ENCODE measurements at regions not wholly inside any gene's neighbourhood (a gene's known extent, or its start where the extent isn't known, plus 50 kb on each side); places are given as distances from the start of the nearest gene placed in this dataset.

- H3K4me3 ChIP-seq (ENCODE audit: low read depth, low read length): no peak overlapping the region
- H3K9me3 ChIP-seq (ENCODE audit: control insufficient read depth in 2 of 2, low read length in 2 of 2): no peaks in the 10 kb centered on the region
- H3K27me3 Mint-ChIP-seq: no peaks in the 10 kb centered on the region
- H3K4me1 ChIP-seq (ENCODE audit: control insufficient read depth, insufficient read depth, low read length, poor library complexity, severe bottlenecking): no peaks in the 10 kb centered on the region
- H3K36me3 ChIP-seq (ENCODE audit: control insufficient read depth, insufficient read depth, low read length): no peaks in the 10 kb centered on the region
- H3K27me3 ChIP-seq (ENCODE audit: control insufficient read depth, insufficient read depth, low read length): no peaks in the 10 kb centered on the region
- H3K27ac ChIP-seq (ENCODE audit: insufficient read depth, low read length, poor library complexity, severe bottlenecking): no peak overlapping the region
- no peak for ATAC-seq (ENCODE audit: low read depth in 2 of 2)
- peaks cover 0 to 7% (median 0%) of the 10 kb centered on the region in 7 donors for H3K9me3 Mint-ChIP-seq
- H3K36me3 Mint-ChIP-seq: no peaks in the 10 kb centered on the region
- no peak for DNase-seq
- no peak overlapping the region for H3K27ac Mint-ChIP-seq
- no peak overlapping the region for H3K4me3 Mint-ChIP-seq
- H3K4me1 Mint-ChIP-seq: no peaks in the 10 kb centered on the region
Observed at GRCh38 chr4:137393044-137393443, 139.2 kb downstream of the PCDH18 start.

DNA sequence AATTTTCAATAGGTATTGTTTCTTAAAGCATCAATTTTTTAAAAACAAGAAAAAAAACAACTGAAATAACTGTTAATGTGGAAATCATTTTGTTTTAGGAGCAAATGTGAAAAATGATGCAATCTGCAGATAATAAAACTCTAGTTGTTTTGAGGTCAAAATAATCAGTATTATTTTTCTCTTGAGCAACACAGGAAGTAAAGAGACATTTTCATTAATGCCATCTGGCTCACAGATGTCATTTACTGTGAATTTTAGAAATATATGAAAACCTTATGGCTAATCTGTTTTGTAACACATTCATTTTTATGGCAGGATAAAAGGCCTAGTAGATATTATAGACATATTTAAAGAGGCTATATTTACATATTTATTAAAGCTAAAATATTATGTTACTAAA, 141.6 kb downstream of the PCDH18 start:
- Mint-ChIP-seq H3K9me3 (peaks cover 0 to 4% (median 0%) of the 10 kb centered on the region in 7 donors), H3K4me3 (no peak overlapping the region), H3K27ac (no peak overlapping the region), H3K27me3 (no peaks in the 10 kb centered on the region), H3K4me1 (no peaks in the 10 kb centered on the region), H3K36me3 (no peaks in the 10 kb centered on the region)
- DNase-seq (no peak), ATAC-seq (ENCODE audit: low read depth in 2 of 2) (no peak)
- no peaks in the 10 kb centered on the region for H3K9me3 ChIP-seq (ENCODE audit: control insufficient read depth in 2 of 2, low read length in 2 of 2)
- no peaks in the 10 kb centered on the region for H3K4me1 ChIP-seq (ENCODE audit: control insufficient read depth, insufficient read depth, low read length, poor library complexity, severe bottlenecking)
- H3K27me3 ChIP-seq (ENCODE audit: control insufficient read depth, insufficient read depth, low read length): no peaks in the 10 kb centered on the region
- H3K4me3 ChIP-seq (ENCODE audit: low read depth, low read length): no peak overlapping the region
- no peak overlapping the region for H3K27ac ChIP-seq (ENCODE audit: insufficient read depth, low read length, poor library complexity, severe bottlenecking)
- H3K36me3 ChIP-seq (ENCODE audit: control insufficient read depth, insufficient read depth, low read length): no peaks in the 10 kb centered on the region

DNA sequence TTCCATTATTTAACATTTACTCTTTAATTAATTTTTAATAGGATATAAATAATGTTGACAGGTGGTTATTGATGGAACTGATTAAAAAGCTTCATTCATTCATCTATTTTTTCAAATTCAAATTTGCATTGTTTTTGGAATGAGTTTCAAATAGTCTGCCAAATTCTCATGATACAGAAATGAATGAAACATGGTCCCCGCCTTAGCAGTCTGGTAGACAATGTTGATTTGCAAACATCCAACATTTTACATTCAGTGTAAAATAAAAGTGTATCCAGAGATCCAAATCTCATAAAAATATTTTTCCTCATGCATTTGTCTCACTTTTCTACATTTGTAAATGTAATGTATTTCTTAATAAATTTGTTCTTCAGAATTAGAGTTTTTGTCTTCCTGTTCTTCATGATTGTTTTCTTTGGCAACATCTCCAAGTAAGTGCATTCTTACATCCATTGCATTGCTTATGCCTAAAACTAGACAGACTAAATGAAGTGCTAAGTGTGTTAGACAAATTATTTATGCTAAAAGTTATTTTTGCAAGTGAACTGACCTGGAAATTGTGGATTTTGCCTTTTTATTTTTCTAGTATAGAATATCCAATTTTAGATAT, 142.3 kb downstream of the PCDH18 start:
- H3K27ac ChIP-seq (ENCODE audit: insufficient read depth, low read length, poor library complexity, severe bottlenecking): no peak overlapping the region
- no peak for DNase-seq
- Mint-ChIP-seq H3K36me3 (no peaks in the 10 kb centered on the region), H3K27ac (no peak overlapping the region), H3K4me1 (no peaks in the 10 kb centered on the region), H3K4me3 (no peak overlapping the region), H3K9me3 (peaks cover 0 to 4% (median 0%) of the 10 kb centered on the region in 7 donors), H3K27me3 (no peaks in the 10 kb centered on the region)
- H3K4me1 ChIP-seq (ENCODE audit: control insufficient read depth, insufficient read depth, low read length, poor library complexity, severe bottlenecking): no peaks in the 10 kb centered on the region
- ATAC-seq (ENCODE audit: low read depth in 2 of 2): no peak
- no peaks in the 10 kb centered on the region for H3K9me3 ChIP-seq (ENCODE audit: control insufficient read depth in 2 of 2, low read length in 2 of 2)
- H3K4me3 ChIP-seq (ENCODE audit: low read depth, low read length): no peak overlapping the region
- no peaks in the 10 kb centered on the region for H3K36me3 ChIP-seq (ENCODE audit: control insufficient read depth, insufficient read depth, low read length)
- H3K27me3 ChIP-seq (ENCODE audit: control insufficient read depth, insufficient read depth, low read length): no peaks in the 10 kb centered on the region

GRCh38 chr4:137387924-137388323, 144.4 kb downstream of the PCDH18 start:
- H3K27me3 Mint-ChIP-seq: no peaks in the 10 kb centered on the region
- no peak overlapping the region for H3K27ac Mint-ChIP-seq
- Histone ChIP-seq H3K27me3 (ENCODE audit: control insufficient read depth, insufficient read depth, low read length) (no peaks in the 10 kb centered on the region), H3K27ac (ENCODE audit: insufficient read depth, low read length, poor library complexity, severe bottlenecking) (no peak overlapping the region), H3K4me3 (ENCODE audit: low read depth, low read length) (no peak overlapping the region), H3K4me1 (ENCODE audit: control insufficient read depth, insufficient read depth, low read length, poor library complexity, severe bottlenecking) (no peaks in the 10 kb centered on the region), H3K9me3 (ENCODE audit: control insufficient read depth in 2 of 2, low read length in 2 of 2) (no peaks in the 10 kb centered on the region), H3K36me3 (ENCODE audit: control insufficient read depth, insufficient read depth, low read length) (no peaks in the 10 kb centered on the region)
- DNase-seq (no peak), ATAC-seq (ENCODE audit: low read depth in 2 of 2) (no peak)
- H3K36me3 Mint-ChIP-seq: no peaks in the 10 kb centered on the region
- no peaks in the 10 kb centered on the region for H3K4me1 Mint-ChIP-seq
- no peak overlapping the region for H3K4me3 Mint-ChIP-seq
- H3K9me3 Mint-ChIP-seq: peaks cover 0 to 14% (median 3%) of the 10 kb centered on the region in 7 donors

GRCh38 chr4:137384476-137384875, 147.8 kb downstream of the PCDH18 start:
- Mint-ChIP-seq H3K4me1 (no peaks in the 10 kb centered on the region), H3K36me3 (no peaks in the 10 kb centered on the region), H3K27me3 (no peaks in the 10 kb centered on the region), H3K9me3 (peaks cover 0 to 14% (median 6%) of the 10 kb centered on the region in 7 donors), H3K4me3 (no peak overlapping the region), H3K27ac (no peak overlapping the region)
- no peaks in the 10 kb centered on the region for H3K4me1 ChIP-seq (ENCODE audit: control insufficient read depth, insufficient read depth, low read length, poor library complexity, severe bottlenecking)
- H3K27ac ChIP-seq (ENCODE audit: insufficient read depth, low read length, poor library complexity, severe bottlenecking): no peak overlapping the region
- ATAC-seq (ENCODE audit: low read depth in 2 of 2) (no peak), DNase-seq (no peak)
- H3K9me3 ChIP-seq (ENCODE audit: control insufficient read depth in 2 of 2, low read length in 2 of 2): no peaks in the 10 kb centered on the region
- no peaks in the 10 kb centered on the region for H3K27me3 ChIP-seq (ENCODE audit: control insufficient read depth, insufficient read depth, low read length)
- H3K36me3 ChIP-seq (ENCODE audit: control insufficient read depth, insufficient read depth, low read length): no peaks in the 10 kb centered on the region
- H3K4me3 ChIP-seq (ENCODE audit: low read depth, low read length): no peak overlapping the region

DNA sequence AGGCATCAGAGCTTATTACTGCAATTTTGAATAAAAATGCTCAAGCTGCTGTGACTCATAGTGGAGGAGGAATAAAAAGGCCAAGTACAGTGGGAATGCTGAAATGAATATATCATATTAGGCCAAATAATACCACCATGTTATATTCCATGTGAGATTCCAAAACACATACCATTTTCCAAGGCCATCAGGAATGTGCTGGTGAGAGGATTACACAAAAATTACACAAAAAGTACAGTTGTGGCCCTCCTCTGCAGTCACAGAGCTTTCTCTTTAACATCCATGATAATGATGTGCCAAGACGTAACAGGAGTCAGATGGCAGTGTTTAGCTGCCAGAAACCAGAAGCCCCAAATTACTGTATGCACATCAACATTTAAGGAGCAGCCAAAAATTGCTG, 153.5 kb downstream of the PCDH18 start:
- Histone ChIP-seq H3K9me3 (ENCODE audit: control insufficient read depth in 2 of 2, low read length in 2 of 2) (no peaks in the 10 kb centered on the region), H3K36me3 (ENCODE audit: control insufficient read depth, insufficient read depth, low read length) (no peaks in the 10 kb centered on the region), H3K27me3 (ENCODE audit: control insufficient read depth, insufficient read depth, low read length) (no peaks in the 10 kb centered on the region), H3K4me1 (ENCODE audit: control insufficient read depth, insufficient read depth, low read length, poor library complexity, severe bottlenecking) (no peaks in the 10 kb centered on the region), H3K4me3 (ENCODE audit: low read depth, low read length) (no peak overlapping the region), H3K27ac (ENCODE audit: insufficient read depth, low read length, poor library complexity, severe bottlenecking) (no peak overlapping the region)
- DNase-seq (no peak), ATAC-seq (ENCODE audit: low read depth in 2 of 2) (no peak)
- no peak overlapping the region for H3K4me3 Mint-ChIP-seq
- H3K27ac Mint-ChIP-seq: no peak overlapping the region
- H3K36me3 Mint-ChIP-seq: no peaks in the 10 kb centered on the region
- H3K27me3 Mint-ChIP-seq: peaks cover 3% of the 10 kb centered on the region
- H3K9me3 Mint-ChIP-seq: peaks cover 2 to 15% (median 8%) of the 10 kb centered on the region in 7 donors
- H3K4me1 Mint-ChIP-seq: no peaks in the 10 kb centered on the region

DNA sequence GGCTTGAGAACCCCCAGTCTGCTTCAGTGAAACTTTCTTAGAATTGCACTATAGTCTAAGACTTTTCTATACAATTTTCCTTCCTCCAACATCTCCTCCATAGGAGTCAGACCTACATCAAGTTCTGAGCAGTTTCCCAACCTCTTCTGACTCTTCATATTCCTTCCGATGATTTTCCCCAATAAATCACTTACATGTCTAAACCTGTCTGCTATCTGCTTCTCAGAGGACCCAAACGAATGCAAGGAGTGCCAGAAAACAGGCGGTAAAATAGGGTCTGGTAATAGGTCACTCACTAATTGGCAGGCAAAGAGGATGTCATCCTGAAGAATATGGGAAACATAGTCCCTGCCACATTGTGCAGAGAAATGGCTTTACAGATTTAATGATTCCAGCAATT, 153.9 kb downstream of the PCDH18 start:
- no peaks in the 10 kb centered on the region for H3K4me1 Mint-ChIP-seq
- ATAC-seq (ENCODE audit: low read depth in 2 of 2): no peak
- Histone ChIP-seq H3K9me3 (ENCODE audit: control insufficient read depth in 2 of 2, low read length in 2 of 2) (no peaks in the 10 kb centered on the region), H3K27ac (ENCODE audit: insufficient read depth, low read length, poor library complexity, severe bottlenecking) (no peak overlapping the region), H3K27me3 (ENCODE audit: control insufficient read depth, insufficient read depth, low read length) (no peaks in the 10 kb centered on the region), H3K36me3 (ENCODE audit: control insufficient read depth, insufficient read depth, low read length) (no peaks in the 10 kb centered on the region), H3K4me3 (ENCODE audit: low read depth, low read length) (no peak overlapping the region), H3K4me1 (ENCODE audit: control insufficient read depth, insufficient read depth, low read length, poor library complexity, severe bottlenecking) (no peaks in the 10 kb centered on the region)
- H3K4me3 Mint-ChIP-seq: no peak overlapping the region
- peaks cover 4% of the 10 kb centered on the region for H3K27me3 Mint-ChIP-seq
- no peak for DNase-seq
- peaks cover 3 to 14% (median 6%) of the 10 kb centered on the region in 7 donors for H3K9me3 Mint-ChIP-seq
- H3K27ac Mint-ChIP-seq: no peak overlapping the region
- no peaks in the 10 kb centered on the region for H3K36me3 Mint-ChIP-seq

DNA sequence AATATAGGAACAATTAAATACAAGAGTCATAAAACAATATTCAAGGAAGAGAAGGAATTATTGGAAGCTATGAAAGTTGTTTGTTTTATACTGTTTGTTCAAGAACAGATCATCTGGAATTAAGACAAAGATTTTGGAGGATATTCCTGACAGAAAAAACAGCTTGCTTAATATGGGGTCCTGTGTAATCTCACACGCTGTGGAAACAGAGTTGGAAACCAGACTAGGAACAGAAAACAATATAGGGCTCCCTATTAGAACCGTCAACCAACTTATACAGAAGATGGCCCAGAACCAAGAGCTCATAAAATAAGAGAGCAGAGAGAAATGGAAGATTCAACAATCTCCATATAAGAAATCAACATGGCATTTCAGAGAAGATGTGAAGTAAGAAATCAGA, 156.0 kb downstream of the PCDH18 start:
- no peak for DNase-seq
- Histone ChIP-seq H3K9me3 (ENCODE audit: control insufficient read depth in 2 of 2, low read length in 2 of 2) (no peaks in the 10 kb centered on the region), H3K4me1 (ENCODE audit: control insufficient read depth, insufficient read depth, low read length, poor library complexity, severe bottlenecking) (no peaks in the 10 kb centered on the region), H3K36me3 (ENCODE audit: control insufficient read depth, insufficient read depth, low read length) (no peaks in the 10 kb centered on the region), H3K27me3 (ENCODE audit: control insufficient read depth, insufficient read depth, low read length) (no peaks in the 10 kb centered on the region), H3K27ac (ENCODE audit: insufficient read depth, low read length, poor library complexity, severe bottlenecking) (no peak overlapping the region), H3K4me3 (ENCODE audit: low read depth, low read length) (no peak overlapping the region)
- Mint-ChIP-seq H3K4me3 (no peak overlapping the region), H3K27me3 (peaks cover 4% of the 10 kb centered on the region), H3K36me3 (no peaks in the 10 kb centered on the region), H3K4me1 (no peaks in the 10 kb centered on the region), H3K9me3 (peaks cover 3 to 17% (median 7%) of the 10 kb centered on the region in 7 donors), H3K27ac (no peak overlapping the region)
- ATAC-seq (ENCODE audit: low read depth in 2 of 2): no peak

Data from CD4-positive, CD25-positive, alpha-beta regulatory T cell (primary cell).